ENCODE measurements at regions not wholly inside any gene's neighbourhood (a gene's known extent, or its start where the extent isn't known, plus 50 kb on each side); places are given as distances from the start of the nearest gene placed in this dataset.

DNA sequence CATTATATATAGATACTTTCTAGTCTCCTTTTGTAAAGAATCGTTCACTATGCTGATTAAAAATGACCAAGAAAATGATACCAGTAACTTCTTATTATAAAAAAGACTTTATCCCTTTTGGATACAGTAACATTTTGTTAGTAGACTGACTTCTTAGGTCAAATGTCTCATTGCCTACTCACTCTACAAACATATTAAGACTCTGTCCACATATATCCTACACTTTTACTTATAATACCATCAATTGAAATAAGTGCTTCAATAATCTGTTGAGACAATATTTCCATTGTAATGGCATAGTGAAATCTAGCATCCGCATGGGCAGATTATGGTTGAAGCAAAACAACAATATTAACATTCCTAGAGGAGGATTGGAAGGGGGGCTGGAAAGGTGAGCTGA, 180.6 kb downstream of the ARL4A start:
- Histone ChIP-seq H3K9ac (ENCODE audit: low read length) (no peak overlapping the region), H3K27me3 (replicated peaks in 1 of 4; ENCODE audit: control extremely low read depth in 1 of 4, control insufficient read depth in 3 of 4, insufficient read depth in 4 of 4, low read length in 3 of 4) (no peaks in the 10 kb centered on the region), H3K4me3 (ENCODE audit: control extremely low read depth in 1 of 5, extremely low read depth in 1 of 5, insufficient read depth in 1 of 5, low read depth in 2 of 5, low read length in 4 of 5) (no peak overlapping the region), H2AFZ (ENCODE audit: insufficient read depth, low read depth, low read length, poor library complexity, severe bottlenecking) (no peak overlapping the region), H3K36me3 (replicated peaks in 1 of 2; ENCODE audit: control extremely low read depth in 1 of 2, control insufficient read depth in 1 of 2, extremely low read depth in 1 of 2, insufficient read depth in 2 of 2, low read length in 1 of 2) (no peaks in the 10 kb centered on the region), H3K4me2 (replicated peaks; ENCODE audit: low read depth, low read length, poor library complexity, severe bottlenecking) (no peak overlapping the region), H4K20me1 (ENCODE audit: control insufficient read depth, insufficient read depth, low read length, poor library complexity, severe bottlenecking) (no peaks in the 10 kb centered on the region), H3K79me2 (ENCODE audit: control insufficient read depth, insufficient read depth, low read length) (no peaks in the 10 kb centered on the region), H3K27ac (ENCODE audit: low read length in 2 of 2) (no peak overlapping the region), H3K4me1 (ENCODE audit: control insufficient read depth in 2 of 2, insufficient read depth in 2 of 2, low read length in 2 of 2) (no peaks in the 10 kb centered on the region), H3K9me3 (ENCODE audit: control extremely low read depth in 1 of 3, control insufficient read depth in 2 of 3, insufficient read depth in 1 of 3, low read length in 2 of 3) (peaks cover 0 to 8% (median 0%) of the 10 kb centered on the region in 3 donors)
- Mint-ChIP-seq H3K27me3 (peaks cover 4% of the 10 kb centered on the region), H3K4me1 (no peaks in the 10 kb centered on the region), H3K4me3 (no peak overlapping the region), H3K9me3 (ENCODE audit: insufficient read depth) (no peaks in the 10 kb centered on the region), H3K27ac (no peak overlapping the region)
- ATAC-seq (ENCODE audit: low read depth) (no peak), DNase-seq (no peak)
- ChIA-PET POLR2A (no interaction called here), CTCF (no interaction called here)
- no peak for TF ChIP-seq CTCF (IDR thresholded peaks at IDR 0.05)
- no peak for TF ChIP-seq EZH2 (IDR thresholded peaks at IDR 0.05; ENCODE audit: borderline replicate concordance, insufficient read depth, low read depth, low read length, poor library complexity, severe bottlenecking)
- intact Hi-C loops (cut with micrococcal nuclease) = no loop called here
- WGBS (ENCODE audit: insufficient coverage) = no CpG with 5 or more reads among the region's 2 CpGs

DNA sequence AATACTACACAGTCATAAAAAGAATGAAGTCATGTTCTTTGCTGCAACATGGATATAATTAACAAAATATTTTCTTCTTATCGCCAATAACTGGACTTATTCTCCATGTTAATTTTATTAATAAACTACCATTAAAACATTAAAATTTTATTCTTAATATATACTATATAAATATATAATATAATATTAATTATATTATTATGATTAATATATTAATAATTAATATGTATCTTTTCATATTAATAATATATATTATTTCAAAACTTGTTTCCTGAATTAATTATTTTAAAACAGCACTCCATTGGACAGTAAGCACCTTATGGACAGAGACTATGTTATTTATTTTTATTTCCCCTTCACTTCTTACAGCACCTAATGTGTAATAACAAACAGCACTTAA, 182.8 kb downstream of the ARL4A start:
- Mint-ChIP-seq H3K4me1 (no peaks in the 10 kb centered on the region), H3K4me3 (no peak overlapping the region), H3K27ac (no peak overlapping the region), H3K9me3 (ENCODE audit: insufficient read depth) (no peaks in the 10 kb centered on the region), H3K27me3 (peaks cover 2% of the 10 kb centered on the region)
- no peak overlapping the region for H3K9ac ChIP-seq (ENCODE audit: low read length)
- no peaks in the 10 kb centered on the region for H3K27me3 ChIP-seq (replicated peaks in 1 of 4; ENCODE audit: control extremely low read depth in 1 of 4, control insufficient read depth in 3 of 4, insufficient read depth in 4 of 4, low read length in 3 of 4)
- intact Hi-C loops (cut with micrococcal nuclease) = no loop called here
- WGBS (ENCODE audit: insufficient coverage) = no CpG with 5 or more reads among the region's 1 CpG
- no peak overlapping the region for H3K27ac ChIP-seq (ENCODE audit: low read length in 2 of 2)
- no peak for ATAC-seq (ENCODE audit: low read depth)
- H4K20me1 ChIP-seq (ENCODE audit: control insufficient read depth, insufficient read depth, low read length, poor library complexity, severe bottlenecking) = no peaks in the 10 kb centered on the region
- H2AFZ ChIP-seq (ENCODE audit: insufficient read depth, low read depth, low read length, poor library complexity, severe bottlenecking) = no peak overlapping the region
- TF ChIP-seq CTCF (IDR thresholded peaks at IDR 0.05) (no peak), EZH2 (IDR thresholded peaks at IDR 0.05; ENCODE audit: borderline replicate concordance, insufficient read depth, low read depth, low read length, poor library complexity, severe bottlenecking) (no peak)
- no peaks in the 10 kb centered on the region for H3K4me1 ChIP-seq (ENCODE audit: control insufficient read depth in 2 of 2, insufficient read depth in 2 of 2, low read length in 2 of 2)
- no peak overlapping the region for H3K4me2 ChIP-seq (replicated peaks; ENCODE audit: low read depth, low read length, poor library complexity, severe bottlenecking)
- ChIA-PET POLR2A (no interaction called here), CTCF (no interaction called here)
- no peaks in the 10 kb centered on the region for H3K9me3 ChIP-seq (ENCODE audit: control extremely low read depth in 1 of 3, control insufficient read depth in 2 of 3, insufficient read depth in 1 of 3, low read length in 2 of 3)
- no peaks in the 10 kb centered on the region for H3K79me2 ChIP-seq (ENCODE audit: control insufficient read depth, insufficient read depth, low read length)
- no peak overlapping the region for H3K4me3 ChIP-seq (ENCODE audit: control extremely low read depth in 1 of 5, extremely low read depth in 1 of 5, insufficient read depth in 1 of 5, low read depth in 2 of 5, low read length in 4 of 5)
- H3K36me3 ChIP-seq (replicated peaks in 1 of 2; ENCODE audit: control extremely low read depth in 1 of 2, control insufficient read depth in 1 of 2, extremely low read depth in 1 of 2, insufficient read depth in 2 of 2, low read length in 1 of 2) = no peaks in the 10 kb centered on the region
- no peak for DNase-seq
